Lower lobe of right lung (tissue), 2 donors: ENCODE measurements at regions not wholly inside any gene's neighbourhood (a gene's known extent, or its start where the extent isn't known, plus 50 kb on each side); places are given as distances from the start of the nearest gene placed in this dataset.
A peak's percentile ranks its signal among the peaks of the same experiment; 100 is the strongest.

Experiments used
- ATAC-seq, 2 donors: fragments of 200-7000 bp; cut with Tn5 transposase; one replicate each; pipeline ENCODE4 v1.9.1; 2020 to 2022; ENCODE audit warnings: mild to moderate bottlenecking in 2 of 2, moderate library complexity in 2 of 2
- DNase-seq: peaks from one replicate; pipeline ENCODE4 v3.0.0-alpha.2; 2020
- H3K27ac ChIP-seq: fragments of 200-600 bp; one replicate; pipeline ENCODE4 v1.8.0; 2022
- H3K27me3 ChIP-seq: fragments of 200-600 bp; one replicate; pipeline ENCODE4 v1.8.0; 2022; ENCODE audit warnings: low read depth
- H3K36me3 ChIP-seq: fragments of 200-600 bp; one replicate; pipeline ENCODE4 v1.8.0; 2022; ENCODE audit warnings: mild to moderate bottlenecking
- H3K4me1 ChIP-seq: fragments of 200-600 bp; one replicate; pipeline ENCODE4 v1.8.0; 2022
- H3K4me3 ChIP-seq: fragments of 200-600 bp; one replicate; pipeline ENCODE4 v1.8.0; 2022; ENCODE audit warnings: mild to moderate bottlenecking
- H3K9me3 ChIP-seq: fragments of 200-600 bp; one replicate; pipeline ENCODE4 v1.8.0; 2022
- CTCF ChIP-seq: fragments of 200-600 bp; IDR thresholded peaks from one replicate; pipeline ENCODE4 v1.8.0; 2022; ENCODE audit warnings: antibody characterized with exemption, mild to moderate bottlenecking
- intact Hi-C: fragments of 100-400 bp; cut with DNase I; formaldehyde crosslinking; loops from one replicate; pipeline ENCODE4 v1.11.0; 2022
- donor health status: DM: no; HTN: yes; CAD: no; lungs with severe emphysema.

DNA sequence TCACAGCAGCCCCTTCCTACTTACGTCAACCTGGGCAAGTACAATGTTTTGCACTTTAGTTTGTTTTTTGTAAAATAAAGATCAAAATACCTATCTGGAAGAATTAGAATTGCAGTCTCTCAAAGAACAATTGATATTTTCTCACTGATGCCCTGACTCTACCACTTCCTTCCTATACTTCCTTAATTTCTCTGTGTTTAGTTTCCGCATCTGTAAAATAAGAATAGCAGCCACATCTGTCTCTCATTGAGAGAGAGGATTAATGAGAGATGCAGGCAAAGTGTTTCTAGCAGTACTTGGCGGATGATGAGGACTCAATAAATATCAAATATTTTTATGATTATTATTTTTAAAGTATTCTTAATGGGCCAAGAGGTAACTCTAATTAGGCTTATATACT is 122.6 kb upstream of the PIEZO2 start:
- intact Hi-C loops: no loop called here
- DNase-seq: no peak
- H3K36me3 ChIP-seq: no peaks in the 10 kb centered on the region
- no peak for ATAC-seq
- no peak overlapping the region for H3K4me3 ChIP-seq
- no peaks in the 10 kb centered on the region for H3K4me1 ChIP-seq
- H3K27ac ChIP-seq: no peak overlapping the region
- no peaks in the 10 kb centered on the region for H3K27me3 ChIP-seq
- TF ChIP-seq CTCF: no peak
- H3K9me3 ChIP-seq: no peaks in the 10 kb centered on the region

GRCh38 chr18:11269257-11269656 is 119.9 kb upstream of the PIEZO2 start:
- H3K27ac ChIP-seq: no peak overlapping the region

DNA sequence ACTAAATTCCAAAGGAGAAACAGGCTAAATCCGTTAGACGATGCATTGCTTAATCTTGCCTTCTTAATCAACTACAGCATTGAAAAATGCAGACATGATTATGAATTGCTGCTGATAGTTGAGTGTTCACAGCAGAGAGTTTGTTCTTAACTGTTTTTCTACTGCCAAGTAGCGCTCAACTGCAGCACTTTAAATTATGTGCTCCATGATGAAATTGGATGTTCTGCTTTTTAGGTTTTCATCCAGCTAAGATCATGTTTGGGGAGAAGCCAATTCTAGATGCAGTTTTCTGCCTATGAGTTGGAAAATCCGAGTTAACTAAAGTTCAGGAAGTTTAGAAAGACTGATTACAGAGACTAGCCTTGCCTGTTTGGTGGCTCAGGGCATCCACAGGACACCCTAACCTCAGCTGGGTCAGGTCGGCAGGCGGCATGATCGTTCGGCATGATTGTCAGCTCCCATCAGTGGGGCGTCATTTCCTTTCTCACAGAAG is 119.4 kb upstream of the PIEZO2 start:
- H3K27ac ChIP-seq: no peak overlapping the region
- peak; percentile 26 to 42 for ATAC-seq
- H3K9me3 ChIP-seq: no peaks in the 10 kb centered on the region
- no peak for TF ChIP-seq CTCF
- no peaks in the 10 kb centered on the region for H3K4me1 ChIP-seq
- H3K4me3 ChIP-seq: no peak overlapping the region
- DNase-seq: no peak
- no peaks in the 10 kb centered on the region for H3K36me3 ChIP-seq
- no peaks in the 10 kb centered on the region for H3K27me3 ChIP-seq
- intact Hi-C loops: no loop called here

More at GRCh38 chr18:11269257-11269656, 119.9 kb upstream of the PIEZO2 start:
- Histone ChIP-seq H3K4me3 (no peak overlapping the region), H3K36me3 (no peaks in the 10 kb centered on the region), H3K27me3 (no peaks in the 10 kb centered on the region), H3K4me1 (no peaks in the 10 kb centered on the region), H3K9me3 (no peaks in the 10 kb centered on the region)
- DNase-seq (no peak), ATAC-seq (no peak)
- no peak for TF ChIP-seq CTCF
- intact Hi-C loops: no loop called here

GRCh38 chr18:11268153-11268552 is 118.8 kb upstream of the PIEZO2 start:
- intact Hi-C loops: no loop called here
- no peak overlapping the region for H3K4me3 ChIP-seq
- TF ChIP-seq CTCF: no peak
- no peaks in the 10 kb centered on the region for H3K4me1 ChIP-seq
- H3K27ac ChIP-seq: no peak overlapping the region
- H3K36me3 ChIP-seq: no peaks in the 10 kb centered on the region
- H3K27me3 ChIP-seq: no peaks in the 10 kb centered on the region
- no peaks in the 10 kb centered on the region for H3K9me3 ChIP-seq
- ATAC-seq (no peak), DNase-seq (no peak)

GRCh38 chr18:11266781-11267480 is 117.6 kb upstream of the PIEZO2 start:
- TF ChIP-seq CTCF: no peak
- H3K27me3 ChIP-seq: no peaks in the 10 kb centered on the region
- ATAC-seq (no peak), DNase-seq (no peak)
- H3K4me3 ChIP-seq: no peak overlapping the region
- no peaks in the 10 kb centered on the region for H3K4me1 ChIP-seq
- intact Hi-C loops: no loop called here
- no peaks in the 10 kb centered on the region for H3K36me3 ChIP-seq
- no peak overlapping the region for H3K27ac ChIP-seq
- no peaks in the 10 kb centered on the region for H3K9me3 ChIP-seq
